DMS 273 (cell line): ENCODE measurements at regions not wholly inside any gene's neighbourhood (a gene's known extent, or its start where the extent isn't known, plus 50 kb on each side); places are given as distances from the start of the nearest gene placed in this dataset.

Experiments
- DNase-seq: peaks from one replicate; lab custom pipeline; 2025; ENCODE audit not compliant: unreplicated experiment; lab: John Stamatoyannopoulos, UW

DNA sequence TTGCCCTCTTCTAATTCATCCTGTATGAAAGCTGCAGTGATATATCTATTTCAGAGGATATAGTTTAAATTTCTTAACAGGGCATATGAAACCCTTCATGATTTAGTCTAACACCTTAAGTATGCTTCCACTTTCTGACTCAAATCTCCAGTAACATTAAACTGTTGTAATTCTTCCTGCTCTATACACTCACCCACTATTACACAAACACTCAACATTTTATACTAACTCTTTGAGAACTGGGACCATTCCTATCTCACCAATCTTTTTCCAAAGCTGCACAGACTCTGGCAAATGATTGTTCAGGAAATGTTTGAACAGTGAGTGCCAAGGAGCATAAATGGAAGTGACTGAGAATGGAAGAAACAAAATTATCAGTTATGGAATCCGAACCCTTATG is 560.4 kb upstream of the DPPA4 start:
- DNase-seq = no peak

DNA sequence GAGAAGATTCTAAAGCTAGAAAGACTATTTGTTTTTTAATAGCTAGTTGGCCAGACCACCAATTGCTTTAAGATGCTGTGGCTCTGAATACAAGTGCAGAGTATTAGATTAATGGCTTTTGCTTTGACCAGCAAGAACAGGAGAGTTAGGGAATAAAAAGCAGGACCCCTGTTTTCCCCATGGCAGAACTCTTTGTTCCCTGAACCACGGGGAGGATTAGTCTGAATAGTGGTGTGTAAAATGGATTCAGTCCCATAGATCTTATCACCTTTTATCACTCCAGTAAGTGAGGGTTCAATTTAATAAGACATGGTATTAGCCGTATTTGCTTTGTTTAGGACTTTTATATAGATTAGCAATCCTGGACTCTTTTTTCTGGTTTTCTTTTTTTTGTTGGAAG is 562.6 kb upstream of the DPPA4 start:
- no peak for DNase-seq

DNA sequence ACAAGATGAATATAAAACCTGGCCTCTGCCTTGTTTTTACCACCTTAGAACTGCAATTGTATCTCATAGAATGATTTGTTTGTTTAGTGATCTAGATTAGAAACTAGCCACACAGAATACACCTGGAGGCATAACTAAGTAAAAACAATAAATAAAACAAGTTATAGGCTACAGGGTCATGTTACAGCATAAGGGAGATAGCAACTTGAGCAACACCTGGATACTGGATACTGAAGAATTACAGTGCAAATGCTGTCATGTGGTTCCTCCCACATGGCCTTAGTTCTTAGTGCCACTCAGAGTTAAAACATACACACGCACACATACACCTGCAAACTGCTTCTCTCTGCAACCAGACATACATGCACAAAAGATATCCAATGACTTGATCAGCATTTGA is 563.4 kb upstream of the DPPA4 start:
- no peak for DNase-seq

DNA sequence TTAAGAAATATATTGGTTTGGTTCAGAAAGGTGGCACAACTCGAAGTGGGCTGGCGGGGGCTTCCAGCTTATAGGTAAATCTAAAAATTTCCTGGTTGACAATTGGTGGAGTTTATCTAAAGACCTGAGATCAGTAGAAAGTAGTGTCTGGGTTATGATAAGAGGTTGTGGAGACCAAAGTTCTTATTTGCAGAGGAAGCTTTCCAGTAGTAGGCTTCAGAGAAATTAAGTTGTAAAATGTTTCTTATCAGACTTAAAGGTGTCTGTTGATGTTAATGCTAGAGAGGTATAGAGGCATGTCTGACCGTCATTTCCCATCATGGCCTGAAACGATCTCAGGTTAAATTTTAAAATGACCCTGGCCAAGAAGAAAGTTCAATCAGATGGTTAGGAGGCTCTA is 565.2 kb upstream of the DPPA4 start:
- DNase-seq = no peak

DNA sequence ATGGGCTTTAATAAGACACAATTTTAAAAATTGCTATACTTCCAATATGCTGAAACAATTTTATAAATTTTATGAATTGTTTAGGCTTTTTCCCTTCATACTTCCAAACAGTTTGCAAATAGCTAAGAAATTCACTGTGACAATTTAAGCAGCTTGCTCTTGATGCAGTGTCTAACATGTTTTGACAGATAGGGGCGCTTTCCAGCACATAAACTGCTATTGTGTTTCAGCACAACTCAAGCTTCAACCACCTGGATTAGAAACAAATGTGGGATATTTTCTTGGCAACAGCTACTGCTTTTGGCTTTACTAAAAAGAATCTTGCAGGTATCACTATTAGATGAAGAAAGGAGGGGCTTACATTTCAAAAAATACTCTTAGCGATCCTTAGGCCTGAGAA is 565.8 kb upstream of the DPPA4 start:
- peak; percentile 6 for DNase-seq

DNA sequence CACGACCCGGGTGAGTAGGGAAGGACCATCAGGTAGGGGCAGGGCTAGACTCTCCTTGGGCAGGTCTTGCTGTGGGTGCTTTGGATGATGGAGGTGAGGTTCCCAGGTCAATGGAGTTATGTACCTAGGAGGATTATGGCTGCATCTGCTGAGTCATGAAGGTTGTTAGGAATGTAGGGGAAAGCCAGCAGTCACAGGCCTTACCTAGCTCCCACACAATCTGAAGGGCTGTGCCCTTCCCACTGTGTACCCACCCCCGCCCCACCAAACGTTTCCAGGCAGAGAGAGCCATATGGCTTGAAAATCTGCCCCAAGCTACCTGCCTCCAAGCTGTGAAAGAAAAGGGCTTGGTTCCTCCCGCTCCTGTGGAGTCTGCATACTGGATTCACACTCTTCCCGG is 573.4 kb upstream of the DPPA4 start:
- peak; percentile 28 for DNase-seq

DNA sequence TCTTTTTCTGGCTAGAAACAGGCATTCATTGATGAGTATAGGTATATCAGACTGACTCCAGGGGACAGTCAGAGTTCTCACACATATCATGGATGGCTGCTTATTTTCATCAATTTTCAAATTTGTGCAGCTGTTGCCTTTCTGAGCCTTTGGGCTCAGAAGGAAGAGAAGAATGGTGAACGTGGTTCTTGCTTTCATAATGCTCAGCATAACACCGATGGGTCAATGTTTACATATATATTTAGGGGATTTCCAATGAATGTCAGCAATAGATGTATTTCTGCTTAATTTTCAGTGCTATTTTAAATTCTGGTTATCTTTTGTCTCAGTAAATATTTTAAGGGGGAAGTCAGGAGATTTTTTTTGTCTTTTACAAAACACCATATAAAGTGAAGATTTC is 581.4 kb upstream of the DPPA4 start:
- DNase-seq = no peak

DNA sequence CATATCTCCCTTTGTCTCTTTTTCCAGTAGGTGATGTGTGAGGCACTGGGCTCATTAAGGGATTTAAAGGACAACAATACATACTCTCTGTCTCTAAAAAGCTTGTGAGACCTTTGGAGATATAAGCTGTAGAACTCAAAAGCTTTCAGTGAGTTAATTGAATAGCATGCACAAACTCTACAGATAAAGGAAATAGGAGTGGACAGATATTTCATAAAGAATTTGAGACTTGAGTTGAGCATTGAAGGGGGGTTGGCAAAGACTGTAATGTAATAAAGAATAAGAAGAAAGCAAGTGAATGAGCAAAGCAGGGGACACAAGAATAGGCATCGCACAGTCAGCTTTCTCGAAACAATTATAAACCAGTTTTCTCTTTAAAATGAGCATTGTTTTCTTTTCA is 583.4 kb upstream of the DPPA4 start:
- DNase-seq = no peak

DNA sequence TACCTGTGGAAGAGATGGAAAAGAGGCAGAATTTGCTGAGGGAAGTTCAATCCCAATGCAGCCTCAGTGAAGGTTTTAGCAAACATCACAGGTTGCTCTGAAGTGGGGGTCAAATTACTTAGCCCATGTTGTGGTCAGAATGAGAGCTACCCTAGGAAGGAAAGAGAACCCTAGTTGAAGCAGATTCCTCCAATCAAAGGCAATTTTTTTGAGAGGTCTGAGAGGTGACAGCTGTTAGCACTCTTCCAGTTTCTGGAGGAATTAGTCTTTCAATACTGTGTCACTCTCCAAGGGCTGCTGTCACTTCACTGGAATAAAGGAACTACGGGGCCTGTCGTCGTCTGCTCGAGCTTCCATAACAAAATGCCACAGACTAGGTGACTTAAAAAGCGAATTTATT is 584.2 kb upstream of the DPPA4 start:
- DNase-seq = no peak

DNA sequence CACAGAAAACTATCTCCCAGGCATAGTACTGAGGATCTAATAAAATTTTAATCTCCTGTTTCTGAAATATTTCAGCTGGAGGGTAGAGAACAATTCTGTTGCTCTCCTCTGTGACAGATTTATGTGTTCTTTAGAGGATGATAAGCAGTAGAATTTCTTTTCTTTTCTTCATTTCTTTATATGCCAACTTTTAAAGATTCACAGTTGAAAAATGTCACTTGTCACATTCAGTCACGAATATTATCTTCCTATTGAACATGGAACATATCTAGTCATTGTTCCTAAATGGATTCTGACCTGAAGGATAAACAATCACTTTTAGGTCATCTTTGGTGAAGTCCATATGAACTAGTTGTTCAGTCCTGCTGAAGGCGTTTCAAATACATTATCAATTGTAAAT is 585.5 kb upstream of the DPPA4 start:
- DNase-seq = no peak

DNA sequence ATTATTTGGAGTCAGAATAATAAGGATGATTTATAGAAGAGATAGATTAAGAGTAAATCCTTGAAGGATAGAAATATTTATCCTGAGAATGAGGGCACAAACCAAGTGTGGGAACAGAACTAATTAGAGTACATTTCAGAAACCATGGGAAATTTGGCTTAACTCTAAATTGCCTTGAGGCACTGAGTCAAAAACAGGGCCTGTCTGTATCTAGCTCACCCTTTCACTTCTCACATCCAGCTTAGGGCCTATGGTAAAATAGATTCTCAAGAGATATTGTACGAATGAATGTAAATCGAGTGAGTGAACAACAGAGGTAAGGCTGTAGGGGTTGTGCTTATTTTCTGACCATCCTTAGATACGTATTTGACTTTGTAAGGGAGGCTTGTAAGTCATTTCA is 586.1 kb upstream of the DPPA4 start:
- DNase-seq = no peak

DNA sequence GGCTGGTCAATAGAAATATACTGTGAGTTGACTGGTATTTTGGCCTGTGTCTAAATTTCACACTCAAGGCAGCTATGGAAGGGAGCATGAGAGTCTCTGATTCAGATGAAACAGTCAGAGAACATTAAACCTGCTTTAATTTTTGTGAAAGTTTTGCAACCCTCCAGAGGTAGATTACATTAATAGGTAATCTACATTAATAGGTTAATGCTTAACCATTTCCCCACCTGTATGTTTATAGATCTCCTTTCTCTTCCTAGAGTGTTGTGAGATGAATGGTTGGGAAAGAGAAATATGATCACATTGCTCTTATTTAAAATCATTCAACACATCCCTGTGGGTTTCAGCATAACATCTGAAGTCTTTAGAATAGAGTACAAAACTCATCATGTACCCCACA is 586.9 kb upstream of the DPPA4 start:
- no peak for DNase-seq

DNA sequence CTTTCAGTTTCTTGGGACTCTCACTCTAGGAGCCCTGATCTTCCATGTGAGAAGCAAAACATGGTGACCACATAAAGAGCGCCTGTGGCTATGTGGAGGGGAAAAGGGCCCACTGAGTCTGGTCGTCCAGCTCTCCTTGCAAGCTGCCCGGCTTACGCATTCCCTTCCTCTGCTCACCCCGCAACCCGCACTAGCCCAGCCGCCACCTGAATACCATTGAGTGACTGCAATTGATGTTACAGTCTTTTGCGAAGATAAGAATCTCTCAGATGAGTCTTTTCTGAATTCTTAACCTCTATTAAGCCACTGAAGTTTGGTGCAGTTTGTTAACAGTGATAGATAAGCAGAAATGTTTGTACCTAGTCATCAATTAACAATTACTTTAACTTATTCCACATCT is 589.0 kb upstream of the DPPA4 start:
- DNase-seq = no peak

DNA sequence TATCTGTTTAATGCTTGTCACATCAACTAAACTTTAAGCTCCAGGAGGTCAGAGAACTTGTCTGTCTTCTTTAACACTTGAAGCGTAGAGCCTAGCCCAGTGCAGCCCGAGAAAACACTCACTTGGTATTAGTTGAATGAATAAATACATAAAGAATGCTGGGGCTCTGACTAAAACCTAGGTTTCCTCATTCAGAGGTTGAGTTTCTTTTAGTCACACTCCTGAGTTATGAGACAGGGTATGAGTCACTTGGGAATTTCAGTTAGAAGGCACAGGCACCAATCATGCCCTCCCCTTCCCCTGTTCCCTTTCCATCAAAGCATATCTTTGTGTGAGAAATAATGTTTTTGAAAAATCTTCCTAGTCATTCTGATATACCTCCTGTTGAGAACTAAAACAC is 589.8 kb upstream of the DPPA4 start:
- no peak for DNase-seq

DNA sequence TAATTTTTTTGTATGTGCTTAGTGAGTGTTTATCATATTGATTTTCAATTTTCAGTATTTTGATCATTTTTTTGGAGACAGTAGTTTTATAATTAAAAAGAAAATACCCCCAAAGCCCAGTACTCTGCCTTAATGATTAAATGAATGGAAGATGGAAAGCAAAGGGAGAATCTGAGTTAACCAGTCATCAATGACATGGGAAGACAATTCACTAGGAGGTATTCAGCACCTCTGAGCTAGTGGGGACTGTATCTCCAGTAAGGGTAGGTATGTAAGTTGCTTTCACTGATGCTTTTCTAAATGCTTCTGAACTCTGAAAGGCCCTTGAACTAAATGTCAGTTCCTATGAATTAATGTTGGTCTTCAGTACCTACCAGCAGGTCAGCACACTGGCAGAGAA is 590.4 kb upstream of the DPPA4 start:
- no peak for DNase-seq

DNA sequence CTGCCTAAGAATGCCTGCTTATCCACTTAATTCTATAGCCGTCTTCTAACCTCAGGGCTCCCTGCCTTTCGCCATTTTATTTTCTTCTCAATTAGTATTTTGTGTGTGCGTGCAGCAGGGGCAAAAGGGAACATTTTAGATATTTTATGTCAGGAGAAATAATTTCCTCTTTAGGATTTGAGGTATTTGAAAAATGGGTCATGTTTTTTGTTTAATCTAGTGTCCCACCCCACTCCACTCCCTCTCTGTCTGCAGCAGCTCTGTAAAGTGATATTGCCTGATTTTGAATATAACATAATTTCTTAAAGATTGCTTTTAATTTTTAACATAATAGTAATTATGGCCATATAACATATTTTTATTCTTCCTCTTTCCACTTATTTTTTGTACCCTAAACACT is 593.2 kb upstream of the DPPA4 start:
- no peak for DNase-seq

DNA sequence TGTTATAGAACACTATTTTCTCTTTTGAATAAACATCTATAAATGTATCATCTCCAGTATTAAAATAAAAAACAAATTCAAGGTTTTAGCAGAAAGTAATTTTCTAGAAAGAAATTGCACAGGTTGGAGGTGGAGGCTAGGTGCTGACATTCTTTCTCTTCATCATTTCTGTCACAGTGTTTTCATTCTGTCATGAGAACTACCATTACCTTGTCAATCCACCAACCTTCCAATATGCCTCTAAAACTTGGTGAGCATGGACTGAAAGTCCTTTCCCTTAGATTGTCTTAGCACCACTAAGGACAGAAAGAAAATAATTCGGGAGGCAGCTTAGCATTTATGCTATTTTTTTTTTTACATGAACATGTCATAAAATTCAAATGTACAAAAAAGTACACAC is 596.2 kb upstream of the DPPA4 start:
- DNase-seq = no peak

DNA sequence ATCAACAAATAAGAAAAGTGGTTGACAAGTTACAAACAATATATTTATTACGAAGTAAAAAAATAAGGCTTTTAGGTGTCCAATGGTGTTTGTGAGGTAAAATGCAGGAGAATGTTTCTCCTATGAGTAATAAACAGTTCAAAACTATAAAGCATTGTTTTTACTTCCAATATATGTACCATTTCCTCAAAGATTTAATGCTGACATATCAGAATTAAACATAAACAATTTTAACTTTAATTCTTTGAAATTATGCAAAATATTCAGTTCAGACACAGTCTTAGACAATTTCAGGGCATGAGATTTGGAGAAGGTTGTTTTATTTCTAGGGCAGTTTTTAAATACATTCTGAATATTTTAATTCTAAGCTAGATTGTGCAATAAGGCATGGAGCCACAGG is 602.5 kb upstream of the DPPA4 start:
- DNase-seq = no peak

DNA sequence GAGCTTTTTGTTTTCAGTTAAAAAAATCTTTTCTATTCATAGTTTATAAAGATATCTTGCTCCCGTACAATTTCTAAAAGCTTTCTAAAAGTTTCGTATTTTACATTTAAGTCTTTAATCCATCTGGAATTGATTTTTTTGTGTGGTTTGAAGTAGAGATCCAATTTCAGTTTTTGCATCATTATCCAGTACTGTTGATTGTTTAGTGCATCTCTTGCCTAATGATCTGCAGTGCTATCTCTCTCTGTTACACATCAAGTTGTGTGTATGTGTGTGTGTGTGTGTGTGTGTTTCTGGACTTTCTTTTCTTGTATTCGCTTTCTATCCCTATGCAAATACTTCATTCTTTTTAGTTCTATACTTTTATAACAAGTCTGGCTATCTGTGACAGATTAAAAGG is 605.8 kb upstream of the DPPA4 start:
- DNase-seq = no peak

DNA sequence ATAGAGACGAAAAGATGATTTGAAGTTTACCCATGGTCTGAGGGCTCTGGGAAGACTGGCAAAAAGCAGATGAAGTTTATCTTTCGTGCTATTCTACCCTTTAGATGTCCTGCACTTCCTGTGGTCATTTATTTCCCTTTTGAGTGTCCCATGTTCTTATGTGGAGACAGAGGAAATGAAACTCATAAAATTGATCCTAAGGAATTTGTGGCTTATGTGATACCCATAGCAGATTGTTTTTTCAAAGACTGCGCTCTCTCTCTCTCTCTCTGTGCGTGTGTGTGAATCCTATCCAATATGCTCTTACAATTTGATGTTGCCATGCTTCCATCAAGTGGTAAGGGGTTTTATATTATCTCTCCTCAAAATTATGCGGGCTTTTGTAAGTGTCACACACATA is 607.5 kb upstream of the DPPA4 start:
- DNase-seq = no peak

DNA sequence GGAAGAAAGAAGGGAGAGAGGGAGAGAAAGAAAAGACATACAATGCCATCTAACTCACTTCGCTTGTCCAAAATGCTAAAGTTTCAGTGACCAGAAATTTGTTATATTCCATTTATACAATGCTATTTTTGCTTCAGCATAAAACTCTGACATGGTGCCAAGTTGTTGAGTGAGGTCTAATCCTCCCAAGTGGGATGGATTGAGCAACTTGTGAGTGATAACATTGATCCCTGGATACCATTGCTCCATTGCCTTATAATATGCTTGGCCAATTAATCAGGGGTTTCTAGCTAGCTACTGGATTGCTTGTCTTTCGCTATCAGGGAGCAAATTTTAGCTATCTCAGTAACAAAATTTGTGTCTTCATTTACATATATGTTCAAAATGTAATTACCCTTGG is 615.6 kb upstream of the DPPA4 start:
- no peak for DNase-seq

DNA sequence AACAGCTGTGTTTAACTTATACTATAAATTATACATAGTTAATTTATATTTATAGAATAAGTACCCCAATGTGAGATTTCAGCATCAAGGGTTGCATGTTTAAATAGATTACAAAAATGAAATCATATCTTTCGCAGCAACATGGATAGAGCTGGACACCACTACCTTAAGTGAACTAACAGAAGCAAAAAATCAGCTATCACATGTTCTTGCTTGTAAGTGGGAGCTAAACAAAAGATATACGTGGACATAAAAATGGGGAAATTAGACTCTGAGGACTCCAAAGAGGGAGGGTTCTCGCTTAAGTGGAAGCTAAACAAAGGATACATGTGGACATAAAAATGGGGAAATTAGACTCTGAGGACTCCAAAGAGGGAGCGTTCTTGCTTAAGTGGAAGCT is 626.5 kb upstream of the DPPA4 start:
- no peak for DNase-seq

DNA sequence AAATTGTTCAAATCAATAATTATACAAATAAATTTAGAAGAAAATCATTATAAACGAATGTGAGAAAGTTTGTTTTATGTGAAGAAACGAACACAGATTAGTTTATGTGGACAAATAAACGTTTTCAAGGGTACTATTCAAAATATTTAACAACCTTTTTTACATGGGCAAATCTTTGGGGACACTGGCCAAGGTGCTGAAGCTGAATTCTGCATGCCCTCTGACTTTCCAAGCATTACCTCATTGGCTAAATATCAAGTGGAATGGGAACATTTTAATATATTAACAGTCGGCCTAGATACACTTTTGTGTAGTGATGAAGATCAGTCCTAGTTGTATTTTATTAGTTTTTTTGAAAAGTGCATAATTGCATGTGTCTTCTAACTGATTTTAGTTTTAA is 636.4 kb upstream of the DPPA4 start:
- DNase-seq = no peak

DNA sequence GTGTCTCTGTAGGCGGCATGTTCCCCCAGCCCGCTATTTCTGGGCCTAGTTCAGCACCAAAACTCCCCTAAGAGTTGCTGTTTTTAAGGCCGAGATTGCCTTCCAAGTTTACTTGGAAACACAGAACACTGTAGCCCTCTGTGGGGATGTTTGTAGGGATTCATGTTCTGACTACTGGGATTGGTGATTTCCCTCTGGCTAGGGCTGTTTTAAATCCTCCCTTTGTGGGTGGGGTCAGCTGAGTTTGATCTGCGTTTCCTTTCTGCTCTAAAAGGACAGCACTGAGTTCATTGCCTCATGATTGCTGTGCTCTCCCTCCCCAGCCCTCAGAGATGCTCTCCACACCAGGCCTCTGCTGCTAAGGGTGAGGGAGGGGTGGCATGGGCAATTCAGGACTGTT is 640.6 kb upstream of the DPPA4 start:
- DNase-seq = no peak
